GM12864 (cell line): ENCODE measurements at regions not wholly inside any gene's neighbourhood (a gene's known extent, or its start where the extent isn't known, plus 50 kb on each side); places are given as distances from the start of the nearest gene placed in this dataset.

ENCODE experiments used
- DNase-seq: peaks from one replicate; pipeline ENCODE4 v3.0.0-alpha.2; 2011; ENCODE audit warnings: low read depth
- H3K4me3 ChIP-seq: 2 replicates; pipeline ENCODE4 v1.5.1; 2011; ENCODE audit warnings: mild to moderate bottlenecking, low read depth, low read length, control low read depth
- TF ChIP-seq, protein P1 (sequence below): IDR thresholded peaks from 2 replicates; pipeline ENCODE4 v1.5.1; 2011; ENCODE audit warnings: low read depth, mild to moderate bottlenecking, moderate library complexity, low read length, control low read depth, inconsistent platforms; ENCODE audit errors: missing control alignments

DNA sequence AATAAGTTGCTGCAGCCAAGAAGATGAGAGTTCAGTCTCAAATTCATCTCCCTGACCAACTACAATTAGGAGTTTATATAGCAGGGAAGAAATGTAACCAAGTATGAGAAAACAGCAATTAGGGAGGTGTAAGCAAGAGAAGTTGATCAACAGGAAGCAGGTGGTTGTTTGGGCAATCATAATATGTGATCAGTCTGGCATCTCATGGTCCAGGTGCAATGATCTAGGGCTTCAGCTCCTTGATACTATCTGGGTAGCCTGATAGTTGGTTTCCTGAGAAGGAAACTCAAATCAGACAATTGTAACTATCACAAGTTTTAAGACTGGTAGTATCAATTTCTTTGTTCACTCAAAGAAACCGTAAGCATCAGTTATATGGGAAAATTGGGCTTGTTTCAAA is 1574.3 kb upstream of the PABPC4L start:
- TF ChIP-seq, protein P1, sequence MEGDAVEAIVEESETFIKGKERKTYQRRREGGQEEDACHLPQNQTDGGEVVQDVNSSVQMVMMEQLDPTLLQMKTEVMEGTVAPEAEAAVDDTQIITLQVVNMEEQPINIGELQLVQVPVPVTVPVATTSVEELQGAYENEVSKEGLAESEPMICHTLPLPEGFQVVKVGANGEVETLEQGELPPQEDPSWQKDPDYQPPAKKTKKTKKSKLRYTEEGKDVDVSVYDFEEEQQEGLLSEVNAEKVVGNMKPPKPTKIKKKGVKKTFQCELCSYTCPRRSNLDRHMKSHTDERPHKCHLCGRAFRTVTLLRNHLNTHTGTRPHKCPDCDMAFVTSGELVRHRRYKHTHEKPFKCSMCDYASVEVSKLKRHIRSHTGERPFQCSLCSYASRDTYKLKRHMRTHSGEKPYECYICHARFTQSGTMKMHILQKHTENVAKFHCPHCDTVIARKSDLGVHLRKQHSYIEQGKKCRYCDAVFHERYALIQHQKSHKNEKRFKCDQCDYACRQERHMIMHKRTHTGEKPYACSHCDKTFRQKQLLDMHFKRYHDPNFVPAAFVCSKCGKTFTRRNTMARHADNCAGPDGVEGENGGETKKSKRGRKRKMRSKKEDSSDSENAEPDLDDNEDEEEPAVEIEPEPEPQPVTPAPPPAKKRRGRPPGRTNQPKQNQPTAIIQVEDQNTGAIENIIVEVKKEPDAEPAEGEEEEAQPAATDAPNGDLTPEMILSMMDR = no peak
- DNase-seq = no peak
- H3K4me3 ChIP-seq = no peak overlapping the region

DNA sequence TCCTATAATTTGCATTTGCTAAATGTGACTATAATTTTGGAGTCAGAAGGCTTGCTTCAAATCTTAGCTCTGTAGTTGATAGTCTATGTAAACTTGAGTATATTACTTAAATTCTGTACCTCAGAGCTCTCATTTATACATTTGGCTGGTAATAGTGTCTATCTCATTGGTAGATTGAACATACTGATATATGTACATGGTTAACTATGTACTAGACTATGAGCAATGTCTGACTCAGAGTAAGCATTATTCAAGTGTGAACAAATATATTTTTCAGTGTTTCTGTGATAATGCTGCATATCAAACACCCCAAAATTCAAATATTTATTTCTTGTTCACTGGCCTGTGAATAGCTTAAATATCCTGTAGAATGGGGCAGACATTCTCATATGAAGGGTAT is 1568.9 kb upstream of the PABPC4L start:
- DNase-seq = no peak
- TF ChIP-seq, protein P1 = no peak
- H3K4me3 ChIP-seq = no peak overlapping the region

DNA sequence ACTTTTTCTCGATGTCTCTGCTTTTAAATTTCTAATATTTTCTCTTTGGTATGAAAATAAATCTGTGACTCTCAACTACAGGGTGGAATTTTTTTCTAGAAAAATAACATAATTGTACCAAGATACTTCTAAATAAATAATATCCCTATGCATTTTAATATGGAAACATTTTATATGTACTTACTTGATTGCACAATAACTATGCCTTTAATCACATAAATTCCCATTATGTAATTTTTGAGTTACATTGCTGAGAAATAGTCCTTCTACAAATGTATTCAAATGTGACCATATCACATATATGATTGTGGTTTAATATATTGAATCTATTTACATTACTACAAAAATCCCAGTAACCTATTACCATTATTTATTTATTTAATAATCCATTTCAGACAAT is 1543.3 kb upstream of the PABPC4L start:
- no peak overlapping the region for H3K4me3 ChIP-seq
- no peak for DNase-seq
- TF ChIP-seq, protein P1 = no peak

DNA sequence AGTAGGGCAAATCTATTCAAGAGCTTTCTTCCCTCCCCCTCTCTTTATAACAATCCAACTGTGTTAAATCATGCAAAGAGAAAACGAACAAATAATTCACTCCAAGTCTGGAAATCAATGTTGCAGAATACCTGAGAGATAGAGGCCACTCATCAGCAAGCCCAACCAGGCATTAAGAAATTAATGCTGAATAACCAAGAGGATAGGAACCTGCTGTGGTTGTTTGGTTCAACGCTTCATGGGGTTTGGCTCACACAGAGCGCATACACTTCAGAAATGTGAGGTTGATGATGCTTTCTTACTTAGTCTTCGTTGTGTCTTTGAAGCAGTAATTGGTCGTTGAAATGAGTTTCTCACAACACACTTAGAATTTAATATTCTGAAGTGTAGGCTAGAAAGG is 1540.0 kb upstream of the PABPC4L start:
- TF ChIP-seq, protein P1 = no peak
- DNase-seq = no peak
- no peak overlapping the region for H3K4me3 ChIP-seq

DNA sequence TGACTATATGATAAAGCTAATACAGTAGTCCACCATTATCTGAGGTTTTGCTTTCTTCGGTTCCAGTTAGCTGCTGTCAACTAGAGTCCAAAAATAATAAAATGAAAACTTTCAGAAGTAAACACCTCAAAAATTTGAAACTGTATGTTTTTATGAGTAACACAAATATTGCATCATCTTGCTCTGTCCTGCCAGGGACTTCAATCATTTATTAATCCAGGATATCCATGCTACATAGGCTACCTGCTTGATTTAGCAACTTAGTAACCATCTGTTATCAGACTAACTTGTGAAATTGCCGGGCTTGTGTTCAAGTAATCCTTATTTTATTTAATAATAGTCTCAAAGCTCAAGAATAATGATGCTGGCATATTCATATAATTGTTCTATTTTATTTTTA is 1537.8 kb upstream of the PABPC4L start:
- TF ChIP-seq, protein P1 = no peak
- no peak for DNase-seq
- no peak overlapping the region for H3K4me3 ChIP-seq

DNA sequence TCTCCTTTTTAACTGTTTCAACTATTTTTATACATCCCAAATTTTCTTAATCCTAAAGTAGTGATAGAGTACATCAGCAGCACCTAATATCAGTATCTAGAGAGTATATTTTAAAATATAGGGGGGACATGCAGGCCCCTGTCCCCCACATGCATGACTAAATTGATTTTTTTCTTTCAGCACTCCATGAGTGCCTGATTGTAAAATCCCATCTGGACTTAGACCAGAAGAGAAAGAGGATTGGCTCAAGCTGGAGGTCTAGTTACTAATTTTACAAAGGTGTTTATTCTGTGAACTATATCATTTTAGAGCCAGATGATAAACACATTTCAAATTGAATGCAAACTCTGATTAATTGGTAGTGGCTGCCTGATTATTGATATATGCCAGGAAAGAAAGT is 1533.9 kb upstream of the PABPC4L start:
- no peak overlapping the region for H3K4me3 ChIP-seq
- TF ChIP-seq, protein P1 = no peak
- no peak for DNase-seq

DNA sequence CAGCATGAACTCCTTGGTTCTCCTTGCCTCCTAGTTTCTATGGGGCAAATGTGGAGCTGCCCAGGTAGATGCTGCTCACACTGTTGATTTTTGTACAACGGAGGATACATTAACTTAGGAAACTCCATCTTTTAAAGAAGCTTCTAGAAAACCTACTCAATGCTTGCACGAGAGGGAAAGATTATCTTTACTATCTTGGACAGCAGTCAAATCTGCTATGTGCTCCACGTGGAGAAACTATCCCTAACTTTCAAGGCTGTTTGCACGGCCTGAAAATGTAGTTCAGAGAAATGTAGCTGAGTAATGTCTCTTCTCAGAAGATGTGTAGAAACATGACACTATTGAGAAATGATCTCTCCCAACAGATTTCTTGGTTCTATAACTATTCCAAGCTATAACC is 1530.9 kb upstream of the PABPC4L start:
- DNase-seq = no peak
- TF ChIP-seq, protein P1 = no peak
- no peak overlapping the region for H3K4me3 ChIP-seq
